GM12878 (cell line): ENCODE measurements at regions not wholly inside any gene's neighbourhood (a gene's known extent, or its start where the extent isn't known, plus 50 kb on each side); places are given as distances from the start of the nearest gene placed in this dataset.

ENCODE experiments used
- ATAC-seq: fragments of 200-7000 bp; cut with Tn5 transposase; 3 replicates; pipeline ENCODE4 v1.9.1; 2020; ENCODE audit warnings: mild to moderate bottlenecking, moderate library complexity
- BruUV-seq: library from RNA; stranded (reverse); fragments of 400-500 nt; replicated peaks from 2 replicates; lab custom pipeline; 2021; lab: Mats Ljungman, UMichigan
- CTCF ChIA-PET: fragments of 300-600 bp; sonication (Branson Sonifier 250); formaldehyde crosslinking; extraction: SDS; loops from one replicate; lab custom pipeline; 2021; ENCODE audit warnings: inconsistent platforms; lab: Yijun Ruan, JAX
- POLR2A ChIA-PET: fragments of 350-600 bp; formaldehyde crosslinking; extraction: SDS; loops from one replicate; lab custom pipeline; 2021; ENCODE audit warnings: inconsistent platforms; lab: Charles Lee
- RAD21 ChIA-PET: fragments of 300-600 bp; sonication (Branson Sonifier 250); formaldehyde crosslinking; loops from one replicate; lab custom pipeline; 2023; ENCODE audit warnings: antibody characterized with exemption; ENCODE audit not compliant: unreplicated experiment; lab: Charles Lee
- SMC1A ChIA-PET: fragments of 300-600 bp; sonication (Branson Sonifier 250); formaldehyde crosslinking; loops from one replicate; lab custom pipeline; 2023; ENCODE audit not compliant: unreplicated experiment, uncharacterized antibody; lab: Charles Lee
- DNase-seq: peaks from one replicate; pipeline ENCODE4 v3.0.0-alpha.2; 2011; ENCODE audit warnings: low read depth, low spot score
- FAIRE-seq: peaks from 3 replicates; lab custom pipeline; 2011; peaks lifted over from hg19 to GRCh38; lab: Jason Lieb, UNC
- H2AFZ ChIP-seq: 2 replicates; pipeline ENCODE4 v1.6.0; 2011; ENCODE audit warnings: low read depth, low read length, control low read depth; ENCODE audit not compliant: control insufficient read depth
- H3K27ac ChIP-seq: 2 replicates; pipeline ENCODE4 v1.5.1; 2011; ENCODE audit warnings: control low read depth; ENCODE audit not compliant: control insufficient read depth, insufficient read depth
- H3K27me3 ChIP-seq, 2 experiments: replicated peaks in 1 of 2; 2 replicates each; pipeline versions ENCODE4 v1.6.0 to v1.6.1; 2011; ENCODE audit warnings: low read length in 1 of 2; ENCODE audit not compliant: control insufficient read depth in 2 of 2, insufficient read depth in 2 of 2
- H3K36me3 ChIP-seq, 2 experiments: 2 replicates each; pipeline ENCODE4 v1.5.1; 2011; ENCODE audit warnings: low read length in 1 of 2; ENCODE audit not compliant: control insufficient read depth in 2 of 2, insufficient read depth in 2 of 2
- H3K4me1 ChIP-seq: 2 replicates; pipeline ENCODE4 v1.6.1; 2011; ENCODE audit warnings: mild to moderate bottlenecking, low read length, moderate library complexity, mixed read lengths; ENCODE audit not compliant: control insufficient read depth, insufficient read depth
- H3K4me2 ChIP-seq: 2 replicates; pipeline ENCODE4 v1.6.0; 2011; ENCODE audit warnings: control low read depth; ENCODE audit not compliant: control insufficient read depth, insufficient read depth
- H3K4me3 ChIP-seq: fragments of 200-600 bp; sonication (generic); 2 replicates; pipeline ENCODE4 v1.5.1; 2016
- H3K79me2 ChIP-seq: 2 replicates; pipeline ENCODE4 v1.6.0; 2011; ENCODE audit warnings: low read length; ENCODE audit not compliant: control insufficient read depth, insufficient read depth
- H3K9ac ChIP-seq: 2 replicates; pipeline ENCODE4 v1.8.0; 2011; ENCODE audit warnings: low read length, control low read depth, mixed read lengths; ENCODE audit not compliant: control insufficient read depth, insufficient read depth
- H3K9me3 ChIP-seq: replicated peaks from 3 replicates; pipeline ENCODE4 v1.5.1; 2011; ENCODE audit warnings: mild to moderate bottlenecking, low read length; ENCODE audit not compliant: control insufficient read depth, insufficient read depth
- H4K20me1 ChIP-seq: 2 replicates; pipeline ENCODE4 v1.6.0; 2011; ENCODE audit not compliant: control insufficient read depth, insufficient read depth
- ESRRA ChIP-seq: IDR thresholded peaks from 2 replicates; pipeline ENCODE4 v1.6.1; 2012; ENCODE audit warnings: mild to moderate bottlenecking, low read length, improper control_type of control experiment
- HDAC6 ChIP-seq: fragments of 200-600 bp; sonication (generic); IDR thresholded peaks from one replicate; pipeline ENCODE4 v1.8.0; 2017; ENCODE audit warnings: antibody characterized with exemption; ENCODE audit not compliant: unreplicated experiment
- IKZF1 ChIP-seq: fragments of 450-650 bp; conservative IDR thresholded peaks from 2 replicates; pipeline ENCODE4 v1.6.1; 2017; ENCODE audit warnings: antibody characterized with exemption, mild to moderate bottlenecking
- IRF4 ChIP-seq: IDR thresholded peaks from 2 replicates; pipeline ENCODE4 v1.6.1; 2011; ENCODE audit warnings: low read depth, low read length
- IRF5 ChIP-seq: fragments of 450-650 bp; IDR thresholded peaks from 2 replicates; pipeline ENCODE4 v1.6.1; 2017; ENCODE audit warnings: borderline replicate concordance
- KAT2A ChIP-seq: conservative IDR thresholded peaks from 2 replicates; pipeline ENCODE4 v1.6.1; 2011; ENCODE audit warnings: low read depth, low read length; ENCODE audit not compliant: control insufficient read depth
- NFIC ChIP-seq: IDR thresholded peaks from 2 replicates; pipeline ENCODE4 v1.6.1; 2012; ENCODE audit warnings: low read depth, mild to moderate bottlenecking, inconsistent platforms, low read length, moderate library complexity
- NKRF ChIP-seq: fragments of 450-650 bp; conservative IDR thresholded peaks from 2 replicates; pipeline ENCODE4 v1.6.1; 2017; ENCODE audit warnings: mild to moderate bottlenecking, moderate library complexity
- NR2C2 ChIP-seq: IDR thresholded peaks from 2 replicates; pipeline ENCODE4 v1.6.1; 2011; ENCODE audit warnings: borderline replicate concordance, low read depth; ENCODE audit not compliant: control insufficient read depth, insufficient read length
- RELA ChIP-seq: fragments of 450-650 bp; IDR thresholded peaks from 2 replicates; pipeline ENCODE4 v1.8.0; 2014; ENCODE audit warnings: borderline replicate concordance; ENCODE audit not compliant: partially characterized antibody
- SIN3A ChIP-seq: IDR thresholded peaks from 2 replicates; pipeline ENCODE4 v1.6.1; 2012; ENCODE audit warnings: low read depth, low read length, improper control_type of control experiment
- STAT3 ChIP-seq: IDR thresholded peaks from 2 replicates; pipeline ENCODE4 v1.6.1; 2011; ENCODE audit warnings: low read depth, low read length, improper control_type of control experiment
- WGBS: methylation state at CpG from one replicate; pipeline ENCODE4 v1.1.6; 2016; ENCODE audit warnings: low lambda C conversion rate; ENCODE audit not compliant: insufficient replicate concordance, insufficient coverage; ENCODE audit errors: missing lambda C conversion rate; 5-methylcytosine and 5-hydroxymethylcytosine counted together
- in situ Hi-C: fragments of 300-500 bp; cut with MboI; formaldehyde crosslinking; loops from 9 replicates; pipeline ENCODE4 v1.14.3; 2018; ENCODE audit warnings: mixed read lengths
- intact Hi-C: fragments of 100-400 bp; cut with micrococcal nuclease; formaldehyde crosslinking; loops from one replicate; pipeline ENCODE4 v1.14.2; 2022; ENCODE audit not compliant: unreplicated experiment
- TF ChIP-seq, protein P1 (sequence below): fragments of 450-650 bp; formaldehyde crosslinking; IDR thresholded peaks from 2 replicates; pipeline ENCODE4 v1.4.0; 2020; ENCODE audit warnings: mild to moderate bottlenecking, moderate library complexity
- TF ChIP-seq, protein P2 (sequence below), 3 experiments: IDR thresholded peaks in 2 of 3; conservative IDR thresholded peaks in 1 of 3; 2 replicates each; pipeline ENCODE4 v1.5.1; 2011; ENCODE audit warnings: low read depth in 3 of 3, low read length in 3 of 3, mild to moderate bottlenecking in 3 of 3, control low read depth in 2 of 3, moderate library complexity in 2 of 3, inconsistent platforms in 1 of 3, mixed read lengths in 1 of 3; ENCODE audit not compliant: control insufficient read depth in 2 of 3, insufficient read depth in 1 of 3; ENCODE audit errors: extremely low read depth in 1 of 3

GRCh38 chr14:71387753-71388152 lies 480.5 kb downstream of the PCNX1 start:
- FAIRE-seq (no peak), DNase-seq (no peak), ATAC-seq (no peak)
- peaks cover 2% of the 10 kb centered on the region; the same call in 1 of the 2 replicates for H3K4me1 ChIP-seq
- H3K4me2 ChIP-seq = no peak overlapping the region
- no peak overlapping the region for H3K27ac ChIP-seq
- H3K27me3 ChIP-seq = no peaks in the 10 kb centered on the region
- ChIA-PET CTCF (interaction anchor here (1.3 kb wide), 1 partner anchor 33 kb away, joined by 3 read pairs; no protein-coding TSS in a partner anchor), RAD21 (no interaction called here), POLR2A (interaction anchor here (0.7 kb wide), 1 partner anchor 11 kb away, joined by 4 read pairs; no protein-coding TSS in a partner anchor), SMC1A (interaction anchor here (0.8 to 2.7 kb wide), 4 partner anchors 11 to 135 kb away, joined by 3 to 12 read pairs (median 3); no protein-coding TSS in a partner anchor)
- no peaks in the 10 kb centered on the region for H4K20me1 ChIP-seq
- H3K36me3 ChIP-seq = peaks cover 0 to 2% of the 10 kb centered on the region in 2 experiments; a peak in 2 of 4 replicates
- no peak overlapping the region for H3K9ac ChIP-seq
- H3K9me3 ChIP-seq = no peaks in the 10 kb centered on the region; the same call in 1 of the 3 replicates
- H2AFZ ChIP-seq = no peak overlapping the region
- no peak overlapping the region for H3K4me3 ChIP-seq
- no TSS peak for BruUV-seq
- 83% methylated on average over 3 of the region's 3 CpGs for WGBS
- peaks cover 48% of the 10 kb centered on the region for H3K79me2 ChIP-seq
- intact Hi-C loops (no loop called here), in situ Hi-C loops (no loop called here)
- TF ChIP-seq IRF4 (no peak), IRF5 (no peak), RELA (no peak), NKRF (no peak), HDAC6 (no peak), STAT3 (no peak), KAT2A (no peak), NR2C2 (no peak), IKZF1 (no peak), NFIC (no peak), SIN3A (no peak), ESRRA (no peak)
- TF ChIP-seq, protein P1, sequence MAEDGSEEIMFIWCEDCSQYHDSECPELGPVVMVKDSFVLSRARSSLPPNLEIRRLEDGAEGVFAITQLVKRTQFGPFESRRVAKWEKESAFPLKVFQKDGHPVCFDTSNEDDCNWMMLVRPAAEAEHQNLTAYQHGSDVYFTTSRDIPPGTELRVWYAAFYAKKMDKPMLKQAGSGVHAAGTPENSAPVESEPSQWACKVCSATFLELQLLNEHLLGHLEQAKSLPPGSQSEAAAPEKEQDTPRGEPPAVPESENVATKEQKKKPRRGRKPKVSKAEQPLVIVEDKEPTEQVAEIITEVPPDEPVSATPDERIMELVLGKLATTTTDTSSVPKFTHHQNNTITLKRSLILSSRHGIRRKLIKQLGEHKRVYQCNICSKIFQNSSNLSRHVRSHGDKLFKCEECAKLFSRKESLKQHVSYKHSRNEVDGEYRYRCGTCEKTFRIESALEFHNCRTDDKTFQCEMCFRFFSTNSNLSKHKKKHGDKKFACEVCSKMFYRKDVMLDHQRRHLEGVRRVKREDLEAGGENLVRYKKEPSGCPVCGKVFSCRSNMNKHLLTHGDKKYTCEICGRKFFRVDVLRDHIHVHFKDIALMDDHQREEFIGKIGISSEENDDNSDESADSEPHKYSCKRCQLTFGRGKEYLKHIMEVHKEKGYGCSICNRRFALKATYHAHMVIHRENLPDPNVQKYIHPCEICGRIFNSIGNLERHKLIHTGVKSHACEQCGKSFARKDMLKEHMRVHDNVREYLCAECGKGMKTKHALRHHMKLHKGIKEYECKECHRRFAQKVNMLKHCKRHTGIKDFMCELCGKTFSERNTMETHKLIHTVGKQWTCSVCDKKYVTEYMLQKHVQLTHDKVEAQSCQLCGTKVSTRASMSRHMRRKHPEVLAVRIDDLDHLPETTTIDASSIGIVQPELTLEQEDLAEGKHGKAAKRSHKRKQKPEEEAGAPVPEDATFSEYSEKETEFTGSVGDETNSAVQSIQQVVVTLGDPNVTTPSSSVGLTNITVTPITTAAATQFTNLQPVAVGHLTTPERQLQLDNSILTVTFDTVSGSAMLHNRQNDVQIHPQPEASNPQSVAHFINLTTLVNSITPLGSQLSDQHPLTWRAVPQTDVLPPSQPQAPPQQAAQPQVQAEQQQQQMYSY = no peak
- TF ChIP-seq, protein P2, sequence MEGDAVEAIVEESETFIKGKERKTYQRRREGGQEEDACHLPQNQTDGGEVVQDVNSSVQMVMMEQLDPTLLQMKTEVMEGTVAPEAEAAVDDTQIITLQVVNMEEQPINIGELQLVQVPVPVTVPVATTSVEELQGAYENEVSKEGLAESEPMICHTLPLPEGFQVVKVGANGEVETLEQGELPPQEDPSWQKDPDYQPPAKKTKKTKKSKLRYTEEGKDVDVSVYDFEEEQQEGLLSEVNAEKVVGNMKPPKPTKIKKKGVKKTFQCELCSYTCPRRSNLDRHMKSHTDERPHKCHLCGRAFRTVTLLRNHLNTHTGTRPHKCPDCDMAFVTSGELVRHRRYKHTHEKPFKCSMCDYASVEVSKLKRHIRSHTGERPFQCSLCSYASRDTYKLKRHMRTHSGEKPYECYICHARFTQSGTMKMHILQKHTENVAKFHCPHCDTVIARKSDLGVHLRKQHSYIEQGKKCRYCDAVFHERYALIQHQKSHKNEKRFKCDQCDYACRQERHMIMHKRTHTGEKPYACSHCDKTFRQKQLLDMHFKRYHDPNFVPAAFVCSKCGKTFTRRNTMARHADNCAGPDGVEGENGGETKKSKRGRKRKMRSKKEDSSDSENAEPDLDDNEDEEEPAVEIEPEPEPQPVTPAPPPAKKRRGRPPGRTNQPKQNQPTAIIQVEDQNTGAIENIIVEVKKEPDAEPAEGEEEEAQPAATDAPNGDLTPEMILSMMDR (IDR thresholded peaks at IDR 0.05 in 2 of 3, conservative IDR thresholded peaks at IDR 0.05 in 1 of 3; ENCODE audit: control insufficient read depth in 2 of 3, extremely low read depth in 1 of 3, insufficient read depth in 1 of 3, low read depth in 3 of 3, low read length in 3 of 3) = no peak
